PC-9 (cell line): ENCODE measurements at regions not wholly inside any gene's neighbourhood (a gene's known extent, or its start where the extent isn't known, plus 50 kb on each side); places are given as distances from the start of the nearest gene placed in this dataset.

Experiments used
- BruUV-seq: library from RNA; stranded (reverse); fragments of 400-500 nt; replicated peaks from 2 replicates; lab custom pipeline; 2021; lab: Mats Ljungman, UMichigan
- CTCF ChIA-PET: fragments of 300-600 bp; sonication (Branson Sonifier 250); formaldehyde crosslinking; loops from one replicate; lab custom pipeline; 2022; ENCODE audit warnings: antibody characterized with exemption; lab: Charles Lee
- POLR2A ChIA-PET: fragments of 300-600 bp; sonication (Branson Sonifier 250); formaldehyde crosslinking; loops from one replicate; lab custom pipeline; 2022; ENCODE audit warnings: antibody characterized with exemption; ENCODE audit not compliant: unreplicated experiment; lab: Charles Lee
- DNase-seq, 2 experiments: peaks; one replicate each; pipeline versions ENCODE4 v3.0.0 to v3.0.0-alpha.2; 2015 to 2022; ENCODE audit warnings: mixed read lengths in 1 of 2
- H2AFZ ChIP-seq: fragments of 200-600 bp; sonication (generic); 2 replicates; pipeline ENCODE4 v1.8.1; 2017; ENCODE audit warnings: antibody characterized with exemption
- H3F3A ChIP-seq: fragments of 200-600 bp; sonication (generic); 2 replicates; pipeline ENCODE4 v1.8.1; 2017; ENCODE audit warnings: antibody characterized with exemption, mild to moderate bottlenecking, low read depth; ENCODE audit not compliant: insufficient read depth
- H3K27ac ChIP-seq: fragments of 200-600 bp; sonication (generic); 2 replicates; pipeline ENCODE4 v1.6.1; 2016; ENCODE audit warnings: mixed run types
- H3K27me3 ChIP-seq: fragments of 200-600 bp; sonication (generic); 2 replicates; pipeline ENCODE4 v1.6.1; 2016; ENCODE audit warnings: low read depth, mixed run types; ENCODE audit not compliant: insufficient read depth
- H3K36me3 ChIP-seq: fragments of 200-600 bp; sonication (generic); 2 replicates; pipeline ENCODE4 v1.6.1; 2016; ENCODE audit warnings: low read depth, mixed run types
- H3K4me1 ChIP-seq: fragments of 200-600 bp; sonication (generic); replicated peaks from 2 replicates; pipeline ENCODE4 v1.6.1; 2016; ENCODE audit warnings: mixed run types; ENCODE audit not compliant: insufficient read depth
- H3K4me2 ChIP-seq: fragments of 200-600 bp; sonication (generic); 2 replicates; pipeline ENCODE4 v1.6.1; 2017; ENCODE audit warnings: mixed run types
- H3K4me3 ChIP-seq: fragments of 200-600 bp; sonication (generic); 2 replicates; pipeline ENCODE4 v1.6.1; 2016; ENCODE audit warnings: mixed run types
- H3K79me2 ChIP-seq: fragments of 200-600 bp; sonication (generic); 2 replicates; pipeline ENCODE4 v1.6.1; 2017; ENCODE audit warnings: low read depth, mixed run types
- H3K9me2 ChIP-seq: fragments of 200-600 bp; sonication (generic); 2 replicates; pipeline ENCODE4 v1.8.1; 2017; ENCODE audit warnings: mild to moderate bottlenecking; ENCODE audit not compliant: insufficient read depth
- H3K9me3 ChIP-seq: fragments of 200-600 bp; sonication (generic); 2 replicates; pipeline ENCODE4 v1.8.1; 2016; ENCODE audit warnings: low read depth; ENCODE audit not compliant: insufficient read depth
- H4K20me1 ChIP-seq: fragments of 200-600 bp; sonication (generic); 2 replicates; pipeline ENCODE4 v1.8.1; 2017; ENCODE audit not compliant: insufficient read depth
- EZH2 ChIP-seq: fragments of 200-600 bp; sonication (generic); IDR thresholded peaks from 2 replicates; pipeline ENCODE4 v1.8.0; 2017; ENCODE audit warnings: antibody characterized with exemption, low read depth
- intact Hi-C: fragments of 100-400 bp; cut with micrococcal nuclease; formaldehyde crosslinking; loops from one replicate; pipeline ENCODE4 v1.10.0; 2022; ENCODE audit not compliant: unreplicated experiment
- TF ChIP-seq, protein P1 (sequence below): fragments of 200-600 bp; sonication (generic); conservative IDR thresholded peaks from 2 replicates; pipeline ENCODE4 v1.6.1; 2017; ENCODE audit warnings: mixed run types, antibody characterized with exemption, mild to moderate bottlenecking, moderate library complexity

DNA sequence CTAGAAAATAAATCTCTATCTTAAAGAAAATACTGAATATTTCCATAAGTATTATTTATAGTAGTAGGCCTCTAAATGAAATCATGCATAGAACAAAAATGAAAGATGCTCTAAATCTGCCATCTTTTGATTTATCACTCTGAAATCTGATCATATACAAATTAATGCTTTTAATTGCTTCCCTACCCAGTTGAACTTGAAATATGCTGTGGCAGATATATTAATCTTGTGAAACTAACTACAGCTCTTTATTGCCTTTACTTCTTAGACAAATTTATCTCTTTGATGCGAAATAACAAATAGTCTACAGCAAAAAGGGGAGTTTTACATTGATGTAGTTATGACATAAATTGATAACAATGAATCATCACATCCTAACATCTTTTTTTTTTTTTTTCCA, 510.7 kb upstream of the SLITRK6 start:
- TF ChIP-seq EZH2: no peak
- TF ChIP-seq, protein P1, sequence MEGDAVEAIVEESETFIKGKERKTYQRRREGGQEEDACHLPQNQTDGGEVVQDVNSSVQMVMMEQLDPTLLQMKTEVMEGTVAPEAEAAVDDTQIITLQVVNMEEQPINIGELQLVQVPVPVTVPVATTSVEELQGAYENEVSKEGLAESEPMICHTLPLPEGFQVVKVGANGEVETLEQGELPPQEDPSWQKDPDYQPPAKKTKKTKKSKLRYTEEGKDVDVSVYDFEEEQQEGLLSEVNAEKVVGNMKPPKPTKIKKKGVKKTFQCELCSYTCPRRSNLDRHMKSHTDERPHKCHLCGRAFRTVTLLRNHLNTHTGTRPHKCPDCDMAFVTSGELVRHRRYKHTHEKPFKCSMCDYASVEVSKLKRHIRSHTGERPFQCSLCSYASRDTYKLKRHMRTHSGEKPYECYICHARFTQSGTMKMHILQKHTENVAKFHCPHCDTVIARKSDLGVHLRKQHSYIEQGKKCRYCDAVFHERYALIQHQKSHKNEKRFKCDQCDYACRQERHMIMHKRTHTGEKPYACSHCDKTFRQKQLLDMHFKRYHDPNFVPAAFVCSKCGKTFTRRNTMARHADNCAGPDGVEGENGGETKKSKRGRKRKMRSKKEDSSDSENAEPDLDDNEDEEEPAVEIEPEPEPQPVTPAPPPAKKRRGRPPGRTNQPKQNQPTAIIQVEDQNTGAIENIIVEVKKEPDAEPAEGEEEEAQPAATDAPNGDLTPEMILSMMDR: no peak
- intact Hi-C loops: no loop called here
- ChIA-PET CTCF (no interaction called here), POLR2A (no interaction called here)
- Histone ChIP-seq H3K36me3 (no peaks in the 10 kb centered on the region), H3K9me2 (no peaks in the 10 kb centered on the region), H3K4me3 (no peak overlapping the region), H3K4me1 (no peaks in the 10 kb centered on the region), H3K4me2 (no peak overlapping the region), H4K20me1 (no peaks in the 10 kb centered on the region), H3K9me3 (no peaks in the 10 kb centered on the region), H2AFZ (no peak overlapping the region), H3K27me3 (no peaks in the 10 kb centered on the region), H3K27ac (no peak overlapping the region), H3F3A (no peaks in the 10 kb centered on the region), H3K79me2 (no peaks in the 10 kb centered on the region)
- DNase-seq: no peak
- BruUV-seq: no TSS peak

GRCh38 chr13:86313421-86313820, 514.2 kb upstream of the SLITRK6 start:
- Histone ChIP-seq H3K4me1 (no peaks in the 10 kb centered on the region), H3F3A (no peaks in the 10 kb centered on the region), H3K4me3 (no peak overlapping the region), H3K27me3 (no peaks in the 10 kb centered on the region), H3K4me2 (no peak overlapping the region), H3K9me2 (no peaks in the 10 kb centered on the region), H3K27ac (no peak overlapping the region), H3K79me2 (no peaks in the 10 kb centered on the region), H2AFZ (no peak overlapping the region), H3K9me3 (no peaks in the 10 kb centered on the region), H3K36me3 (no peaks in the 10 kb centered on the region), H4K20me1 (no peaks in the 10 kb centered on the region)
- no peak for DNase-seq
- ChIA-PET POLR2A (no interaction called here), CTCF (no interaction called here)
- BruUV-seq: no TSS peak
- intact Hi-C loops: no loop called here
- TF ChIP-seq EZH2: no peak
- TF ChIP-seq, protein P1: no peak

- Histone ChIP-seq H3K4me3 (no peak overlapping the region), H3K4me1 (no peaks in the 10 kb centered on the region), H2AFZ (no peak overlapping the region), H3K36me3 (no peaks in the 10 kb centered on the region), H3K27me3 (no peaks in the 10 kb centered on the region), H3F3A (no peaks in the 10 kb centered on the region), H3K79me2 (no peaks in the 10 kb centered on the region), H3K4me2 (no peak overlapping the region), H3K27ac (no peak overlapping the region), H3K9me3 (no peaks in the 10 kb centered on the region), H3K9me2 (no peaks in the 10 kb centered on the region), H4K20me1 (no peaks in the 10 kb centered on the region)
- TF ChIP-seq EZH2: no peak
- TF ChIP-seq, protein P1: no peak
- ChIA-PET CTCF (no interaction called here), POLR2A (no interaction called here)
- no TSS peak for BruUV-seq
- DNase-seq: no peak
- intact Hi-C loops: no loop called here
Observed at GRCh38 chr13:86318450-86318849, 519.2 kb upstream of the SLITRK6 start.
